HepG2 (cell line): ENCODE measurements at regions not wholly inside any gene's neighbourhood (a gene's known extent, or its start where the extent isn't known, plus 50 kb on each side); places are given as distances from the start of the nearest gene placed in this dataset.

Experiments used
- ASH2L ChIP-seq: fragments of 300-600, 200-600 bp; sonication (generic); IDR thresholded peaks from 2 replicates; pipeline ENCODE4 v1.7.0; 2017; ENCODE audit warnings: low read depth, mild to moderate bottlenecking, moderate library complexity, mixed read lengths, low read length; ENCODE audit not compliant: insufficient read length
- FOSL2 ChIP-seq: sonication (generic); formaldehyde crosslinking; IDR thresholded peaks from 2 replicates; pipeline ENCODE4 v1.4.0; 2020; ENCODE audit warnings: missing genetic modification reagents
- FOXA1 ChIP-seq, 2 experiments: fragments of 450-650 bp in 1 of 2; sonication (generic) in 1 of 2; formaldehyde crosslinking in 1 of 2; IDR thresholded peaks; 2 replicates each; pipeline versions ENCODE4 v1.4.0 to v1.6.1; 2016 to 2020; ENCODE audit warnings: missing genetic modification reagents in 1 of 2
- MIER2 ChIP-seq: IDR thresholded peaks from 2 replicates; pipeline ENCODE4 v1.6.1; 2016; ENCODE audit warnings: missing biosample characterization, missing genetic modification reagents
- RAD21 ChIP-seq: fragments of 450-650 bp; formaldehyde crosslinking; IDR thresholded peaks from 2 replicates; pipeline ENCODE4 v1.5.0; 2020; ENCODE audit warnings: mild to moderate bottlenecking
- RAD51 ChIP-seq: fragments of 450-650 bp; IDR thresholded peaks from 2 replicates; pipeline ENCODE4 v1.6.1; 2016; ENCODE audit warnings: borderline replicate concordance
- SMC3 ChIP-seq: IDR thresholded peaks from 2 replicates; pipeline ENCODE4 v1.6.1; 2011; ENCODE audit warnings: low read length, improper control_type of control experiment
- SOX5 ChIP-seq: IDR thresholded peaks from 2 replicates; pipeline ENCODE4 v1.6.1; 2016; ENCODE audit warnings: borderline replicate concordance
- STAG1 ChIP-seq: sonication (generic); formaldehyde crosslinking; IDR thresholded peaks from 2 replicates; pipeline ENCODE4 v1.4.0; 2020; ENCODE audit warnings: missing genetic modification reagents
- TEAD3 ChIP-seq: optimal IDR thresholded peaks from 2 replicates; pipeline ENCODE3; 2016; ENCODE audit warnings: borderline replicate concordance
- ZBTB21 ChIP-seq: sonication (generic); formaldehyde crosslinking; IDR thresholded peaks from 2 replicates; pipeline ENCODE4 v1.4.0; 2020; ENCODE audit warnings: missing genetic modification reagents
- ZFP41 ChIP-seq: sonication (generic); formaldehyde crosslinking; IDR thresholded peaks from 2 replicates; pipeline ENCODE4 v1.4.0; 2020; ENCODE audit warnings: mild to moderate bottlenecking, missing genetic modification reagents, borderline replicate concordance
- ZNF12 ChIP-seq: sonication (generic); formaldehyde crosslinking; IDR thresholded peaks from 2 replicates; pipeline ENCODE4 v1.5.0; 2020; ENCODE audit warnings: missing genetic modification reagents
- ZNF44 ChIP-seq: sonication (generic); formaldehyde crosslinking; IDR thresholded peaks from 2 replicates; pipeline ENCODE4 v1.5.1; 2020; ENCODE audit warnings: mild to moderate bottlenecking, missing genetic modification reagents
- ZNF644 ChIP-seq: IDR thresholded peaks from 2 replicates; pipeline ENCODE4 v1.6.1; 2016; ENCODE audit warnings: low read depth
- TF ChIP-seq, protein P1 (sequence below): IDR thresholded peaks from 2 replicates; pipeline ENCODE4 v1.6.1; 2012; ENCODE audit warnings: inconsistent platforms
- TF ChIP-seq, protein P2 (sequence below): IDR thresholded peaks from 2 replicates; pipeline ENCODE4 v1.6.1; 2012; ENCODE audit warnings: low read depth, low read length, improper control_type of control experiment

DNA sequence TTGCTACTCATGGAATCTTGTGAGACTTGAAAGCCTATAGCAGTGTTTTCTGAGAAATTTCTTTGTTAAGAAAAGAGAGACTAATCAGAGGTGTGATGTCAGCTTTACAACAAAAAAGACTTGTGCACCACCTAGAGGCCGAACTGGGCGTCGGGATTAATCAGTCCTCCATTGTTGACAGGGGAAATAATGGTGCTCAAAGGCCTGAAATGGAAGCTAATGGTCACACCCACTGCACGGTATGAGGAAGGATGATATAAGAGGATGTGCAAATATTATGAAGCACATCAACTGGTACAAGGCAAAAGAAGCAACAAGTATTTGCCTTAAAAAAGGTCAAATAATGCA, 480.2 kb upstream of the MIR17HG start (continued):
- TF ChIP-seq, protein P1, sequence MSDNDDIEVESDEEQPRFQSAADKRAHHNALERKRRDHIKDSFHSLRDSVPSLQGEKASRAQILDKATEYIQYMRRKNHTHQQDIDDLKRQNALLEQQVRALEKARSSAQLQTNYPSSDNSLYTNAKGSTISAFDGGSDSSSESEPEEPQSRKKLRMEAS: 0 out of 2 replicates have a peak, but pooled peaks have one; percentile 6
- TF ChIP-seq FOSL2 (CRISPR knock-in tag): no peak
- peak; percentile 75 for TF ChIP-seq STAG1 (CRISPR knock-in tag)
- TF ChIP-seq, protein P2, sequence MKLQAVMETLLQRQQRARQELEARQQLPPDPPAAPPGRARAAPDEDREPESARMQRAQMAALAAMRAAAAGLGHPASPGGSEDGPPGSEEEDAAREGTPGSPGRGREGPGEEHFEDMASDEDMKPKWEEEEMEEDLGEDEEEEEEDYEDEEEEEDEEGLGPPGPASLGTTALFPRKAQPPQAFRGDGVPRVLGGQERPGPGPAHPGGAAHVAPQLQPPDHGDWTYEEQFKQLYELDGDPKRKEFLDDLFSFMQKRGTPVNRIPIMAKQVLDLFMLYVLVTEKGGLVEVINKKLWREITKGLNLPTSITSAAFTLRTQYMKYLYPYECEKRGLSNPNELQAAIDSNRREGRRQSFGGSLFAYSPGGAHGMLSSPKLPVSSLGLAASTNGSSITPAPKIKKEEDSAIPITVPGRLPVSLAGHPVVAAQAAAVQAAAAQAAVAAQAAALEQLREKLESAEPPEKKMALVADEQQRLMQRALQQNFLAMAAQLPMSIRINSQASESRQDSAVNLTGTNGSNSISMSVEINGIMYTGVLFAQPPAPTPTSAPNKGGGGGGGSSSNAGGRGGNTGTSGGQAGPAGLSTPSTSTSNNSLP: peak; percentile 79; the same call in 1 of the 2 replicates
- peak; percentile 46; the same call in 1 of the 2 replicates for TF ChIP-seq SOX5 (CRISPR knock-in tag)
- no peak for TF ChIP-seq MIER2 (CRISPR knock-in tag)
- no peak for TF ChIP-seq RAD51
- peak; percentile 27 for TF ChIP-seq ASH2L
- no peak for TF ChIP-seq ZBTB21 (CRISPR knock-in tag)
- TF ChIP-seq TEAD3 (CRISPR knock-in tag): peak; percentile 27
- TF ChIP-seq SMC3: peak; percentile 40; the same call in 1 of the 2 replicates
- peak; percentile 88 for TF ChIP-seq ZNF644
- 0 out of 2 replicates have a peak, but pooled peaks have one; percentile 14 for TF ChIP-seq ZNF12
- TF ChIP-seq FOXA1 (IDR thresholded peaks at IDR 0.05): no peak
- peak; percentile 65 for TF ChIP-seq FOXA1 (CRISPR knock-in tag; IDR thresholded peaks at IDR 0.05)
- TF ChIP-seq RAD21 (CRISPR knock-in tag): peak; percentile 52
- no peak for TF ChIP-seq ZNF44 (CRISPR knock-in tag)
- TF ChIP-seq ZFP41 (CRISPR knock-in tag): no peak
- TF ChIP-seq, all 625 proteins: peak for 18
